Psoas muscle (tissue), 7 donors: ENCODE measurements at regions not wholly inside any gene's neighbourhood (a gene's known extent, or its start where the extent isn't known, plus 50 kb on each side); places are given as distances from the start of the nearest gene placed in this dataset.
A peak's percentile ranks its signal among the peaks of the same experiment; 100 is the strongest.
"Not testable (repeated sequence)": the region's sequence is repeated elsewhere in the genome, so short reads cannot be mapped to it uniquely, and the experiment has no call there.

Experiments used
- ATAC-seq, 4 donors: fragments of 200-7000 bp; cut with Tn5 transposase; one replicate each; pipeline ENCODE4 v1.9.1; 2020; ENCODE audit warnings: moderate library complexity in 3 of 4, mild to moderate bottlenecking in 2 of 4
- DNase-seq, 2 donors: peaks; one replicate each; pipeline ENCODE4 v3.0.0-alpha.2; 2020
- H3K27ac ChIP-seq: fragments of 200-600 bp; one replicate; pipeline ENCODE4 v1.8.0; 2022
- H3K27me3 ChIP-seq, 3 donors: fragments of 200-600 bp in 1 of 3; one replicate each; pipeline versions ENCODE4 v1.6.1 to v1.8.0; 2013 to 2022; ENCODE audit warnings: low read length in 2 of 3, mild to moderate bottlenecking in 2 of 3, moderate library complexity in 1 of 3; ENCODE audit not compliant: insufficient read depth in 3 of 3
- H3K36me3 ChIP-seq, 2 donors: fragments of 200-600 bp in 1 of 2; one replicate each; pipeline versions ENCODE4 v1.6.1 to v1.8.0; 2013 to 2022; ENCODE audit warnings: low read depth in 1 of 2, mild to moderate bottlenecking in 1 of 2, moderate library complexity in 1 of 2; ENCODE audit not compliant: insufficient read depth in 1 of 2
- H3K4me1 ChIP-seq: fragments of 200-600 bp; one replicate; pipeline ENCODE4 v1.8.0; 2022
- H3K4me3 ChIP-seq: fragments of 200-600 bp; one replicate; pipeline ENCODE4 v1.8.0; 2022; ENCODE audit warnings: mild to moderate bottlenecking
- H3K9me3 ChIP-seq: fragments of 200-600 bp; one replicate; pipeline ENCODE4 v1.8.0; 2022
- WGBS, 3 donors: extraction: QIAGEN DNeasy Blood & Tissue Kit; methylation state at CpG; one replicate each; pipeline versions ENCODE4 v1.1.6 to v1.1.7; 2013; 5-methylcytosine and 5-hydroxymethylcytosine counted together
- intact Hi-C, 2 donors: fragments of 100-400 bp; cut with DNase I; formaldehyde crosslinking; loops; one replicate each; pipeline versions ENCODE4 v1.11.0 to v1.14.2; 2022
- donor health status: healthy with polysubstance abuse.
- donor health status: DM: no; HTN: no; CAD: no; lungs with moderate emphysema.
- donor health status: Bipolar disorder and iron deficiency.
- donor health status: healthy.
- donor health status: DM: yes; HTN: yes; CAD: no.
- donor health status: DM: no; HTN: no; CAD: no.
- donor health status: DM: yes; HTN: yes; CAD: no.

- H3K9me3 ChIP-seq, H3K4me1 ChIP-seq, H3K27ac ChIP-seq, H3K27me3 ChIP-seq, H3K4me3 ChIP-seq, ATAC-seq, intact Hi-C loops: not testable (repeated sequence)
- DNase-seq = peak in 1 of 2 donors; percentile 19
- peaks cover 0 to 19% of the 10 kb centered on the region in 2 donors for H3K36me3 ChIP-seq
- WGBS, 3 donors = 91 to 95% (median 92%) methylated on average over 7 of the region's 8 CpGs
These were observed 1357.1 kb downstream of the CDH12 start for GRCh38 chr5:21496056-21496455.

DNA sequence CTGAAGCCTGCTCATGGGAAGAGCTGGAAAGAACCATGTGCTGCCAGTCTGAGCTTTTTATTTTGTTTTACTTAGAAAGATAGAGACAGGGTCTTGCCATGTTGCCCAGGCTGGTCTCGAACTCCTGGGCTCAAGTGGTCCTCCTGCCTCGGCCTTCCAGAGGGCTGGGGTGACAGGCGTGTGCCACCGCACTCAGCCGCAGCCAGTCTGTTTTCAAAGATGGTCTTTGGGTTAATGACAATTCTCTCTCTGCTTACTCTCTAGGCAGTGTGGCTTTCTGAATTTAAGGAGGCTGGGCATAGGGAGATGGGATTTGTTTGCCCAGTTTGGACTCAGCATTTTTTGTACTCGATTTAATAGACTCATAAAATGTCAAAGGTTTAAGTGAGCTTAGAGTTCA is 1357.9 kb downstream of the CDH12 start:
- H3K36me3 ChIP-seq = peaks cover 0 to 19% of the 10 kb centered on the region in 2 donors

DNA sequence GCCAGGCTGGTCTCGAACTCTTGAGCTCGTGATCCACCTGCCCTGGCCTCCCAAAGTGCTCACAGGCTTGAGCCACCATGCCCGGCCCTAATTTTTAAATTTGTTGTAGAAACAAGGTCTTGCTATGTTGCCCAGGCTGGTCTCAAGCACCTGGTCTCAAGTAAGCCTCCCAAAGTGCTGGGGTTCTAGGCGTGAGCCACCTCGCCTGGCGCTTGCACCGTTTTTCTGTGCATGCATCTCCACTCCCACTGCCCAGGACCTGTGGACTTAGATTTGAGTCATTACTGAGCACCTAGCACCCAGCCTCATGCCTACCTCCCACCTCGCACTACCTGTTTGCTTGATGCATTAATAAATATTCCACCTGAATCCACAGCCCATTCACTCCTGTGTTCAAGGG is 1359.1 kb downstream of the CDH12 start:
- H3K27ac ChIP-seq, H3K4me1 ChIP-seq, intact Hi-C loops, H3K27me3 ChIP-seq, ATAC-seq, H3K9me3 ChIP-seq, H3K4me3 ChIP-seq: not testable (repeated sequence)
- 90 to 95% (median 94%) methylated on average over 7 of the region's 8 CpGs for WGBS, 3 donors
- DNase-seq = peak in 1 of 2 donors; percentile 20
- peaks cover 0 to 19% of the 10 kb centered on the region in 2 donors for H3K36me3 ChIP-seq

More for the DNA sequence above, 1357.9 kb downstream of the CDH12 start:
- H3K9me3 ChIP-seq, H3K4me1 ChIP-seq, ATAC-seq, H3K27ac ChIP-seq, H3K4me3 ChIP-seq, intact Hi-C loops, H3K27me3 ChIP-seq: not testable (repeated sequence)
- DNase-seq = peak in 1 of 2 donors; percentile 21
- 88 to 91% (median 90%) methylated on average over 6 of the region's 6 CpGs for WGBS, 3 donors

DNA sequence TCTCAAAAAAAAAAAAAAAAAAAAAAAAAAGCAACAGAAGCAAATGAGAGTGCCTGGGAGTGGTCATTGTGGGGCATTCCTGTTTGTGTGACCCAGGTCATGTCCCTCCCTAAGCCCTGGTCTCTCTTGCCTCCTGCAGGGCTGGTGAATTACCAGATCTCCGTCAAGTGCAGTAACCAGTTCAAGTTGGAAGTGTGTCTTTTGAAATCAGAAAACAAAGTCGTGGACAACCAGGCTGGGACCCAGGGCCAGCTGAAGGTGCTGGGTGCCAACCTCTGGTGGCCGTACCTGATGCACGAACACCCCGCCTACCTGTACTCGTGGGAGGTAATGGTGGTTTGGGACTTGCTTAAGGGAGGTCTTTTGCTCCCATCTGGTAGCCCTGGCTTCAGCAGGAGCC is 1362.0 kb downstream of the CDH12 start:
- 94 to 98% (median 96%) methylated on average over 6 of the region's 6 CpGs for WGBS, 3 donors
- H3K27me3 ChIP-seq, H3K4me3 ChIP-seq, ATAC-seq, DNase-seq, H3K9me3 ChIP-seq, H3K4me1 ChIP-seq, intact Hi-C loops, H3K27ac ChIP-seq: not testable (repeated sequence)
- H3K36me3 ChIP-seq = peaks cover 0 to 15% of the 10 kb centered on the region in 2 donors

DNA sequence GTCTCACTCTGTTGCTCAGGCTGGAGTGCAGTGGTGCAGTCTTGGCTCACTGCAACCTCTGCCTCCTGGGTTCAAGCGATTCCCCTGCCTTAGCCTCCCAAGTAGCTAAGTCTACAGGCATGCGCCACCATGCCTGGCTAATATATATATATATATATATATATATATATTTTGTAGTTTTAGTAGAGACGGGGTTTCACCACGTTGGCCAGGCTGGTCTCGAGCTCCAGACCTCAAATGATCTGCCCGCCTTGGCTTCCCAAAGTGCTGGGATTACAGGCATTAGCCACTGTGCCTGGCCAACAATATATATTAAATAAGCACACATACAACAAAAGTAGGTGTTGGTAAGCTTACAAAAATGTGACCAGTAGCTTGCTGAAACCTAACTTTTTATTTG is 1364.3 kb downstream of the CDH12 start:
- WGBS, 3 donors = 93 to 99% (median 97%) methylated on average over 4 to 6 of the region's 6 CpGs
- DNase-seq, intact Hi-C loops, H3K9me3 ChIP-seq, H3K4me3 ChIP-seq, ATAC-seq, H3K27ac ChIP-seq, H3K27me3 ChIP-seq, H3K36me3 ChIP-seq, H3K4me1 ChIP-seq: not testable (repeated sequence)

GRCh38 chr5:21485458-21486000 is 1367.6 kb downstream of the CDH12 start:
- H3K4me1 ChIP-seq, H3K27ac ChIP-seq, DNase-seq, ATAC-seq, H3K4me3 ChIP-seq, intact Hi-C loops, H3K27me3 ChIP-seq, H3K9me3 ChIP-seq, H3K36me3 ChIP-seq: not testable (repeated sequence)
- 86 to 90% (median 87%) methylated on average over 7 of the region's 7 CpGs for WGBS, 3 donors

DNA sequence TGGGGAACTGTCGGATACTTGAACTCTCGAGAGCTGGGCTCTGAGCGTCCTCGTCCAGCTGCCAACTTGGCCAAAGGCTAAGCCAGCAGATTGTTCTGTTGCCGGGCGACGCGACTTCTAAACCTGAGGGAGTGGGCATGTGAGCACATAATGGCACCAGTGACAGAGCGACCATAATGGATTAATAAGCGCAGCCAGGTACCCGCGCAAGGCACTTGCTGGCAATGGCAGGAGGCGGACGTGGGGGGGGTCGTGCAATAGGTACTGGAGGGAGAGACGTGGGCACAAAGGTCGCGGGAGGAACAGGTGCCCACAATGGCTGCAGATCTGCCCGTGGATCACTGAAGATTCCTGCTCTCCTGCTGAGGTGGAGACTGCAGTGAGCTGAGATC is 1368.7 kb downstream of the CDH12 start:
- WGBS, 3 donors = 47 to 76% (median 54%) methylated on average over 11 to 15 of the region's 19 CpGs
- ATAC-seq, H3K4me3 ChIP-seq, H3K27me3 ChIP-seq, H3K9me3 ChIP-seq, H3K4me1 ChIP-seq, DNase-seq, intact Hi-C loops, H3K27ac ChIP-seq: not testable (repeated sequence)
- peaks cover 0 to 13% of the 10 kb centered on the region in 2 donors for H3K36me3 ChIP-seq

- H3K9me3 ChIP-seq, ATAC-seq, H3K4me3 ChIP-seq, H3K27me3 ChIP-seq, H3K27ac ChIP-seq, H3K4me1 ChIP-seq, intact Hi-C loops: not testable (repeated sequence)
- 79 to 91% (median 86%) methylated on average over 17 to 19 of the region's 19 CpGs for WGBS, 3 donors
- peaks cover 0 to 17% of the 10 kb centered on the region in 2 donors for H3K36me3 ChIP-seq
- peak in 1 of 2 donors; percentile 20 for DNase-seq
These were observed 1369.2 kb downstream of the CDH12 start for GRCh38 chr5:21483790-21484497.

DNA sequence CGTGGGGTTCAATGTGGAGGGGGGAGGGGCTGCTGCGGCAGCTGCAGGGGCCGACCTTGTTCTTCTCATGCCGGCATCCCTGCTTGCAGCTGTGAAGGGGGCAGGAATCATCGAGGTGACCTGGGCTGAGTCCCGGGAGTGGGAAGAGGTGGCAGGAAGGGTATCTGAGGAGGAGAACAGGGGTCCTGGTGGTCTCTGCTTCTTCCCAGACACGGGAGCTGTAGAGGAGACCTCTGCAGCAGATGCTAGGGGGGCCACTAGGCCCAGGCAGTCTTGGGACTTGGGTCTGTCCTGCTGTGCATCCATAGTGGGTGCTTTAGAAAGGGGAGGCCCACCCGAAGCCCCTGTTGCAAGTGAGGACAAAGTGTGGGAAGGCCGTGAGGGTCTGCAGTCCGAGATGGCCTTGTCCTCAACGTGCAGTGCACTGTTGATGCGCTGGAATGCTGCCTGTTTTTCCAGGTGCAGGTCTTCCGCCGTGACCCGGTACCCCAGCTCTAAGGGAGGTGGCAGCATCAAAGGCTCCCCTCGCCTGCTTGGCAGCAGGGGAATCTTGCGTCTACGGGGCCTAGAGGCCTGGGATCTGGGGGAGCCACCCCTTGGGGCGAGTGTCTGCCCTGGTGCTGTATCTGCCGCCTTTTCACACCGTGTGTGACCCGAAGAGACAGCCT is 1370.0 kb downstream of the CDH12 start:
- ATAC-seq, H3K9me3 ChIP-seq, intact Hi-C loops, H3K27ac ChIP-seq, DNase-seq, H3K27me3 ChIP-seq, H3K4me3 ChIP-seq, H3K4me1 ChIP-seq: not testable (repeated sequence)
- H3K36me3 ChIP-seq = peaks cover 0 to 17% of the 10 kb centered on the region in 2 donors
- WGBS, 3 donors = 82 to 87% (median 85%) methylated on average over 18 to 19 of the region's 22 CpGs

- H3K27ac ChIP-seq, H3K27me3 ChIP-seq, H3K4me1 ChIP-seq, DNase-seq, ATAC-seq, H3K9me3 ChIP-seq, intact Hi-C loops, H3K4me3 ChIP-seq: not testable (repeated sequence)
- peaks cover 0 to 17% of the 10 kb centered on the region in 2 donors for H3K36me3 ChIP-seq
- 67 to 78% (median 71%) methylated on average over 13 of the region's 13 CpGs for WGBS, 3 donors
These were observed 1370.6 kb downstream of the CDH12 start for GRCh38 chr5:21482522-21482921.
